Ovary (tissue), 7 donors: ENCODE measurements at regions not wholly inside any gene's neighbourhood (a gene's known extent, or its start where the extent isn't known, plus 50 kb on each side); places are given as distances from the start of the nearest gene placed in this dataset.
"Not testable (repeated sequence)": the region's sequence is repeated elsewhere in the genome, so short reads cannot be mapped to it uniquely, and the experiment has no call there.

Experiments
- DNase-seq, 5 donors: peaks; one replicate each; pipeline ENCODE4 v3.0.0-alpha.2; 2019 to 2020
- H3K27ac ChIP-seq, 2 donors: fragments of 200-600 bp; one replicate each; pipeline versions ENCODE4 v1.5.1 to v1.8.0; 2019 to 2022
- H3K27me3 ChIP-seq: fragments of 200-600 bp; one replicate; pipeline ENCODE4 v1.8.0; 2022
- H3K36me3 ChIP-seq: fragments of 200-600 bp; sonication (generic); one replicate; pipeline ENCODE4 v1.5.1; 2019
- H3K4me1 ChIP-seq: one replicate; pipeline ENCODE4 v1.8.1; 2013; ENCODE audit warnings: mild to moderate bottlenecking, moderate library complexity; ENCODE audit not compliant: insufficient read depth
- H3K4me3 ChIP-seq: fragments of 200-600 bp; sonication (generic); one replicate; pipeline ENCODE4 v1.5.1; 2017
- H3K9me3 ChIP-seq, 2 donors: fragments of 200-600 bp in 1 of 2; sonication (generic) in 1 of 2; one replicate each; pipeline versions ENCODE4 v1.5.1 to v1.8.1; 2013 to 2019; ENCODE audit warnings: mild to moderate bottlenecking in 1 of 2, moderate library complexity in 1 of 2
- EP300 ChIP-seq: sonication (generic); formaldehyde crosslinking; IDR thresholded peaks from one replicate; pipeline ENCODE4 v1.6.1; 2017; ENCODE audit warnings: antibody characterized with exemption
- POLR2A ChIP-seq: fragments of 450-650 bp; IDR thresholded peaks from one replicate; pipeline ENCODE4 v1.6.1; 2017; ENCODE audit warnings: antibody characterized with exemption, mild to moderate bottlenecking, moderate library complexity
- WGBS, 3 donors: extraction: QIAGEN DNeasy Blood & Tissue Kit in 1 of 3; methylation state at CpG; one replicate each; pipeline versions ENCODE4 v1.1.5 to v1.1.7; 2013 to 2017; 5-methylcytosine and 5-hydroxymethylcytosine counted together
- intact Hi-C, 4 donors: fragments of 100-400 bp; cut with DNase I; formaldehyde crosslinking; loops; one replicate each; pipeline versions ENCODE4 v1.11.0 to v1.15.1; 2022 to 2023
- TF ChIP-seq, protein P1 (sequence below), 3 donors: fragments of 450-650 bp in 2 of 3; fragments of 200-600 bp in 1 of 3; IDR thresholded peaks; one replicate each; pipeline versions ENCODE4 v1.5.1 to v1.8.0; 2016 to 2022; ENCODE audit warnings: antibody characterized with exemption in 3 of 3, mild to moderate bottlenecking in 1 of 3
- donor health status: DM: no; HTN: no; CAD: no; lungs with moderate emphysema.
- donor health status: DM: no; HTN: no; CAD: no.
- donor health status: Bipolar disorder and iron deficiency.
- donor health status: DM: no; HTN: no; CAD: no.
- donor health status: DM: yes; HTN: yes; CAD: no.

DNA sequence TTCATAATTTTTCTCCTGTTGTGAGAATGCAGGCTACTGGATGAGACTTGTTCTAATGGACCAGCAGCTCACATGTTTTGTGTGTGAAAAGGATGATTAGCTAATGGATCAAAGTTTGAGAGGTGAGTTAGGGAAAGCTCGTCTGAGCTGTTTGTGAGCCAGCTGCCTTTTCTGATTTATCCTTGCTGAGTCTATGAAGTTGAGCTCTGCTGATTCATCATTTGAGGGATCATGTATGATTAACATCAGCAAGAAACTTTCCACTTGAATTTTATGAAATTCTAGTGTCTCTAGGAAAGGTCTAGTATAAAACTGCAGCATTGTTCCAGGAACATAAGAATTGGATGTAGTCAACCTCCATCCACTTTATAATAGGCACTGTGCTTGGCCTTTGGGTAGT lies 698.7 kb downstream of the NTRK3 start:
- H3K4me3 ChIP-seq, result no peak overlapping the region
- WGBS, 3 donors, result 13 to 34% (median 25%) methylated on average over 1 of the region's 1 CpG
- H3K9me3 ChIP-seq, result no peaks in the 10 kb centered on the region
- no peaks in the 10 kb centered on the region for H3K27me3 ChIP-seq
- DNase-seq, result no peak
- H3K27ac ChIP-seq, result no peak overlapping the region
- intact Hi-C loops, result no loop called here
- H3K4me1 ChIP-seq, result no peaks in the 10 kb centered on the region
- no peaks in the 10 kb centered on the region for H3K36me3 ChIP-seq
- no peak for TF ChIP-seq EP300
- TF ChIP-seq POLR2A, result no peak
- TF ChIP-seq, protein P1, sequence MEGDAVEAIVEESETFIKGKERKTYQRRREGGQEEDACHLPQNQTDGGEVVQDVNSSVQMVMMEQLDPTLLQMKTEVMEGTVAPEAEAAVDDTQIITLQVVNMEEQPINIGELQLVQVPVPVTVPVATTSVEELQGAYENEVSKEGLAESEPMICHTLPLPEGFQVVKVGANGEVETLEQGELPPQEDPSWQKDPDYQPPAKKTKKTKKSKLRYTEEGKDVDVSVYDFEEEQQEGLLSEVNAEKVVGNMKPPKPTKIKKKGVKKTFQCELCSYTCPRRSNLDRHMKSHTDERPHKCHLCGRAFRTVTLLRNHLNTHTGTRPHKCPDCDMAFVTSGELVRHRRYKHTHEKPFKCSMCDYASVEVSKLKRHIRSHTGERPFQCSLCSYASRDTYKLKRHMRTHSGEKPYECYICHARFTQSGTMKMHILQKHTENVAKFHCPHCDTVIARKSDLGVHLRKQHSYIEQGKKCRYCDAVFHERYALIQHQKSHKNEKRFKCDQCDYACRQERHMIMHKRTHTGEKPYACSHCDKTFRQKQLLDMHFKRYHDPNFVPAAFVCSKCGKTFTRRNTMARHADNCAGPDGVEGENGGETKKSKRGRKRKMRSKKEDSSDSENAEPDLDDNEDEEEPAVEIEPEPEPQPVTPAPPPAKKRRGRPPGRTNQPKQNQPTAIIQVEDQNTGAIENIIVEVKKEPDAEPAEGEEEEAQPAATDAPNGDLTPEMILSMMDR (IDR thresholded peaks at IDR 0.05), result no peak

DNA sequence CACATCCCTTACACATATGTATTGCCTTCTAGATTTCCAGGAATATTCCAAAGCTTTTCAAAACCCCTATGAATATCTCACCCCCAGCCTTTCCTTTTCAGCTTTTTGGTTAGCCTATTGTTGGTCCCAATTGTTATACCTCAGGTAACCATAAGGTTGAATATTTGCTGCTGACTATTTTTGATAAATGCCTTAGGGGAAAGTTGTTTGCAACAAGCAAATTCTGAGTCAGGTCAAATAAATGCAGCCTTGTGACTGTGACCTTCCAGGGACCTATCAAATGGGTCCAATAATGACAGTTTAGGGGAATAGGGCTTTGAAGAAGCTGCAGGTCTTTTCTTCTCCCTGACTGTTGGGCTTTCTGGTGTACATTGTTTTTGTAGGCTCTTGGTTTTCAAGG lies 699.7 kb downstream of the NTRK3 start:
- Histone ChIP-seq H3K36me3 (no peaks in the 10 kb centered on the region), H3K4me1 (no peaks in the 10 kb centered on the region), H3K27ac (no peak overlapping the region), H3K27me3 (no peaks in the 10 kb centered on the region), H3K4me3 (no peak overlapping the region), H3K9me3 (no peaks in the 10 kb centered on the region)
- intact Hi-C loops, result no loop called here
- TF ChIP-seq, protein P1 (IDR thresholded peaks at IDR 0.05), result no peak
- no peak for TF ChIP-seq EP300
- no peak for TF ChIP-seq POLR2A
- DNase-seq, result no peak

DNA sequence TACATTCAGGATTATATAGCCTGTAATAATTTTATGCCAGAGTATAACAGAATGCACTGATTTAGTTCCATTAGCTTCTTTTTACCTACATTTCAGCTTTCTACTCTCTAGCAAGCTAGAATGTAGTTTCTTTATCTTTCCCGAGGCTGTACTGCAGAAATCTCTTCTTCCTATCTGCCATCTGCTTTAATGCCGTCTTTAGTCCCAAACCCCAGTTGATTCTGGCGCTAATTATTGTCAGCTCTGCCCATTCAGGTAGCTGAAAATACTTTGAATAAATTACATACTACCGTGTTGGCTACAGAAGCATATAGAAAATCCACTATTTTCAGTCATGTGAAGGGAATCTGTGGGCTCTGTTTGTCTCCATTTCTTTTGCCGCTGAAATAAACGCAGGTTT lies 706.7 kb downstream of the NTRK3 start:
- Histone ChIP-seq H3K9me3 (no peaks in the 10 kb centered on the region), H3K27me3 (no peaks in the 10 kb centered on the region), H3K4me1 (no peaks in the 10 kb centered on the region), H3K36me3 (no peaks in the 10 kb centered on the region), H3K4me3 (no peak overlapping the region), H3K27ac (no peak overlapping the region)
- WGBS, 3 donors, result 78 to 89% (median 81%) methylated on average over 6 of the region's 6 CpGs
- intact Hi-C loops, result no loop called here
- no peak for DNase-seq
- TF ChIP-seq, protein P1 (IDR thresholded peaks at IDR 0.05), result no peak
- TF ChIP-seq POLR2A (no peak), EP300 (no peak)

DNA sequence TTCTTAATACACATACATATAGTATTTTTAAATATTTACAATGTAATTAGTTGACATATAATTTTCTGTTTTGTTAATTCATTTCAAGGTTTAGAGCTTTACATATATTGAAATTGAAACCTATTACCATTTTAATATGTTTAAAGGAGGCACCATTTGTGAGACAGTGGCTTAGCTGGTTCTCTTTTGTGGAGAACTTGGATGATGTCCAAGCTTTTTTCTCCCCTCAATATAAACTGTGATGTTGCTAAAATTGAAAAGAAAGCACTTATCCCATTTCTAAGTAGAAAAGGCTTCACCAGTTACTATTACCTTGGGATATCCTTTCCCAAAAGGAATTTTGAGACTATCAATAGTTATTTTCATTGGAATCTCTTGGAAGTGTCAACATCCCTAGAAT lies 707.2 kb downstream of the NTRK3 start:
- no peaks in the 10 kb centered on the region for H3K4me1 ChIP-seq
- TF ChIP-seq, protein P1 (IDR thresholded peaks at IDR 0.05), result no peak
- TF ChIP-seq EP300 (no peak), POLR2A (no peak)
- H3K4me3 ChIP-seq, result no peak overlapping the region
- no peaks in the 10 kb centered on the region for H3K36me3 ChIP-seq
- H3K9me3 ChIP-seq, result no peaks in the 10 kb centered on the region
- H3K27ac ChIP-seq, result no peak overlapping the region
- no peaks in the 10 kb centered on the region for H3K27me3 ChIP-seq
- intact Hi-C loops, result no loop called here
- no peak for DNase-seq

DNA sequence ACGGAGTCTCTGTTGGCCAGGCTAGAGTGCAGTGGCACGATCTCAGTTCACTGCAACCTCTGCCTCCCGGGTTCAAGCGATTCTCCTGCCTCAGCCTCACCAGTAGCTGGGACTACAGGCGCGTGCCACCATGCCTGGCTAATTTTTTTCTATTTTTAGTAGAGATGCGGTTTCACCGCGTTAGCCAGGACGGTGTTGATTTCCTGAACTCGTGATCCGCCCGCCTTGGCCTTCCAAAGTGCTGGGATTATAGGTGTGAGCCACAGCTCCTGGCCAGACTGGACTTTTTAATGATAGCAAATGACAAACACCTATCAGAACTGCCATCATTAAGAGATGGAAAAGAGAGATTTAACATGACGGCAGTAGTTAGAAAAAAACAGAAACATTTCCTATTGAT lies 707.9 kb downstream of the NTRK3 start:
- 91 to 92% (median 91%) methylated on average over 14 of the region's 14 CpGs for WGBS, 3 donors
- DNase-seq, result not testable (repeated sequence)

More for the DNA sequence above, 707.9 kb downstream of the NTRK3 start:
- H3K36me3 ChIP-seq, H3K27me3 ChIP-seq, H3K9me3 ChIP-seq, intact Hi-C loops, H3K4me1 ChIP-seq, H3K27ac ChIP-seq, H3K4me3 ChIP-seq: not testable (repeated sequence)
